Left ventricle myocardium superior (tissue), 1 donor: ENCODE measurements at regions not wholly inside any gene's neighbourhood (a gene's known extent, or its start where the extent isn't known, plus 50 kb on each side); places are given as distances from the start of the nearest gene placed in this dataset.
"Not testable (repeated sequence)": the region's sequence is repeated elsewhere in the genome, so short reads cannot be mapped to it uniquely, and the experiment has no call there.

Source experiments
- ATAC-seq: fragments of 200-7000 bp; cut with Tn5 transposase; one replicate; pipeline ENCODE4 v1.9.1; 2020; ENCODE audit warnings: mild to moderate bottlenecking, moderate library complexity
- DNase-seq: peaks from one replicate; pipeline ENCODE4 v3.0.0-alpha.2; 2020
- intact Hi-C: fragments of 100-400 bp; cut with micrococcal nuclease; formaldehyde crosslinking; loops from one replicate; pipeline ENCODE4 v1.11.0; 2022
- donor health status: DM: no; HTN: yes; CAD: no; lungs with severe emphysema.

GRCh38 chr14:39563361-39563760 is 131.1 kb upstream of the FBXO33 start:
- no peak for ATAC-seq
- intact Hi-C loops = no loop called here
- no peak for DNase-seq

- DNase-seq (no peak), ATAC-seq (no peak)
- intact Hi-C loops = no loop called here
Observed at GRCh38 chr14:39562175-39562574, 129.9 kb upstream of the FBXO33 start.

GRCh38 chr14:39558525-39558924 is 126.3 kb upstream of the FBXO33 start:
- intact Hi-C loops = no loop called here
- ATAC-seq (no peak), DNase-seq (no peak)

- ATAC-seq (peak; percentile 36), DNase-seq (peak; percentile 44)
- intact Hi-C loops = no loop called here
Observed at GRCh38 chr14:39555749-39556148, 123.5 kb upstream of the FBXO33 start.

- intact Hi-C loops = no loop called here
- no peak for ATAC-seq
- DNase-seq = no peak
Observed at GRCh38 chr14:39554576-39554975, 122.3 kb upstream of the FBXO33 start.

- ATAC-seq (no peak), DNase-seq (no peak)
- intact Hi-C loops = no loop called here
Observed at GRCh38 chr14:39548358-39548757, 116.1 kb upstream of the FBXO33 start.

- intact Hi-C loops = no loop called here
- DNase-seq (no peak), ATAC-seq (no peak)
Observed at GRCh38 chr14:39547845-39548244, 115.6 kb upstream of the FBXO33 start.

- DNase-seq = no peak
- intact Hi-C loops = no loop called here
- ATAC-seq = no peak
Observed at GRCh38 chr14:39505812-39506211, 73.6 kb upstream of the FBXO33 start.

GRCh38 chr14:39500253-39500652 is 68.0 kb upstream of the FBXO33 start:
- DNase-seq (no peak), ATAC-seq (no peak)
- intact Hi-C loops = no loop called here

- no peak for DNase-seq
- intact Hi-C loops = no loop called here
- no peak for ATAC-seq
Observed at GRCh38 chr14:39499514-39499913, 67.3 kb upstream of the FBXO33 start.

GRCh38 chr14:39497677-39498076 is 65.4 kb upstream of the FBXO33 start:
- intact Hi-C loops, DNase-seq, ATAC-seq: not testable (repeated sequence)

- ATAC-seq = peak; percentile 93
- DNase-seq = no peak
- intact Hi-C loops = no loop called here
Observed at GRCh38 chr14:39492267-39492666, 60.0 kb upstream of the FBXO33 start.

- ATAC-seq (peak; percentile 38), DNase-seq (no peak)
- intact Hi-C loops = no loop called here
Observed at GRCh38 chr14:39491134-39491571, 58.9 kb upstream of the FBXO33 start.

- DNase-seq (no peak), ATAC-seq (no peak)
- intact Hi-C loops = no loop called here
Observed at GRCh38 chr14:39488600-39488999, 56.4 kb upstream of the FBXO33 start.

GRCh38 chr14:39483682-39484081 is 51.4 kb upstream of the FBXO33 start:
- DNase-seq (no peak), ATAC-seq (no peak)
- intact Hi-C loops = no loop called here
